PFSK-1 (cell line): ENCODE measurements at regions not wholly inside any gene's neighbourhood (a gene's known extent, or its start where the extent isn't known, plus 50 kb on each side); places are given as distances from the start of the nearest gene placed in this dataset.

Experiments used
- FOXP2 ChIP-seq: optimal IDR thresholded peaks from 2 replicates; pipeline ENCODE3; 2011; ENCODE audit warnings: borderline replicate concordance, control low read depth, inconsistent platforms; ENCODE audit not compliant: insufficient read depth; ENCODE audit errors: extremely low read length, extremely low read depth
- POLR2AphosphoS5 ChIP-seq: IDR thresholded peaks from 2 replicates; pipeline ENCODE4 v1.6.1; 2012; ENCODE audit warnings: low read depth, mild to moderate bottlenecking, control low read depth, low read length, moderate library complexity
- SIN3A ChIP-seq: IDR thresholded peaks from 2 replicates; pipeline ENCODE4 v1.6.1; 2012; ENCODE audit warnings: mild to moderate bottlenecking, low read length, moderate library complexity, borderline replicate concordance; ENCODE audit not compliant: insufficient read depth
- TAF1 ChIP-seq: IDR thresholded peaks from 2 replicates; pipeline ENCODE4 v1.6.1; 2012; ENCODE audit warnings: low read length, control low read depth, borderline replicate concordance; ENCODE audit not compliant: insufficient read depth
- TF ChIP-seq, protein P1 (sequence below), 2 experiments: IDR thresholded peaks; 2 replicates each; pipeline versions ENCODE4 v1.6.1 to v1.8.0; 2011 to 2012; ENCODE audit warnings: low read depth in 2 of 2, low read length in 2 of 2, control low read depth in 1 of 2, inconsistent platforms in 1 of 2, mild to moderate bottlenecking in 1 of 2, moderate library complexity in 1 of 2; ENCODE audit not compliant: insufficient read depth in 1 of 2

GRCh38 chr1:163540727-163541126 lies 219.0 kb downstream of the NUF2 start:
- TF ChIP-seq TAF1 (no peak), SIN3A (no peak), POLR2AphosphoS5 (no peak), FOXP2 (no peak)
- TF ChIP-seq, protein P1, sequence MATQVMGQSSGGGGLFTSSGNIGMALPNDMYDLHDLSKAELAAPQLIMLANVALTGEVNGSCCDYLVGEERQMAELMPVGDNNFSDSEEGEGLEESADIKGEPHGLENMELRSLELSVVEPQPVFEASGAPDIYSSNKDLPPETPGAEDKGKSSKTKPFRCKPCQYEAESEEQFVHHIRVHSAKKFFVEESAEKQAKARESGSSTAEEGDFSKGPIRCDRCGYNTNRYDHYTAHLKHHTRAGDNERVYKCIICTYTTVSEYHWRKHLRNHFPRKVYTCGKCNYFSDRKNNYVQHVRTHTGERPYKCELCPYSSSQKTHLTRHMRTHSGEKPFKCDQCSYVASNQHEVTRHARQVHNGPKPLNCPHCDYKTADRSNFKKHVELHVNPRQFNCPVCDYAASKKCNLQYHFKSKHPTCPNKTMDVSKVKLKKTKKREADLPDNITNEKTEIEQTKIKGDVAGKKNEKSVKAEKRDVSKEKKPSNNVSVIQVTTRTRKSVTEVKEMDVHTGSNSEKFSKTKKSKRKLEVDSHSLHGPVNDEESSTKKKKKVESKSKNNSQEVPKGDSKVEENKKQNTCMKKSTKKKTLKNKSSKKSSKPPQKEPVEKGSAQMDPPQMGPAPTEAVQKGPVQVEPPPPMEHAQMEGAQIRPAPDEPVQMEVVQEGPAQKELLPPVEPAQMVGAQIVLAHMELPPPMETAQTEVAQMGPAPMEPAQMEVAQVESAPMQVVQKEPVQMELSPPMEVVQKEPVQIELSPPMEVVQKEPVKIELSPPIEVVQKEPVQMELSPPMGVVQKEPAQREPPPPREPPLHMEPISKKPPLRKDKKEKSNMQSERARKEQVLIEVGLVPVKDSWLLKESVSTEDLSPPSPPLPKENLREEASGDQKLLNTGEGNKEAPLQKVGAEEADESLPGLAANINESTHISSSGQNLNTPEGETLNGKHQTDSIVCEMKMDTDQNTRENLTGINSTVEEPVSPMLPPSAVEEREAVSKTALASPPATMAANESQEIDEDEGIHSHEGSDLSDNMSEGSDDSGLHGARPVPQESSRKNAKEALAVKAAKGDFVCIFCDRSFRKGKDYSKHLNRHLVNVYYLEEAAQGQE (IDR thresholded peaks at IDR 0.05; ENCODE audit: insufficient read depth in 1 of 2, low read depth in 2 of 2, low read length in 2 of 2) = no peak

DNA sequence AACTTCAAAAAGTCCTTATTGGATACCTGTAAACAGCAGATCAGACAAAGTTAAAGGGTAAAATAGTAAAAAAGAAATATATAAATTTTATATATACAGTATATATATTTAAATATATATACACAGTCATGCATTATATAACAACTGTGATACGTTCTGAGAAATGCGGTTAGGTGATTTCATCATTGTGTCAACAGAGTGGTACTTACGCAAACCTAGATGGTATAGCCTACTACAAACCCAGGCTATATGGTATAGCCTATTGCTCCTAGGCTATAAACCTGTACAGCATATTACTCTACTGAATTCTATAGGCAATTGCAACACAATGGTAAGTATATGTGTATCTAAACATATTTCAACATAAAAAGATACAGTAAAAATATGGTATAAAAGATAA lies 222.7 kb downstream of the NUF2 start:
- no peak for TF ChIP-seq TAF1
- TF ChIP-seq, protein P1 (IDR thresholded peaks at IDR 0.05; ENCODE audit: insufficient read depth in 1 of 2, low read depth in 2 of 2, low read length in 2 of 2) = no peak
- TF ChIP-seq SIN3A = no peak
- no peak for TF ChIP-seq POLR2AphosphoS5
- TF ChIP-seq FOXP2 = no peak

DNA sequence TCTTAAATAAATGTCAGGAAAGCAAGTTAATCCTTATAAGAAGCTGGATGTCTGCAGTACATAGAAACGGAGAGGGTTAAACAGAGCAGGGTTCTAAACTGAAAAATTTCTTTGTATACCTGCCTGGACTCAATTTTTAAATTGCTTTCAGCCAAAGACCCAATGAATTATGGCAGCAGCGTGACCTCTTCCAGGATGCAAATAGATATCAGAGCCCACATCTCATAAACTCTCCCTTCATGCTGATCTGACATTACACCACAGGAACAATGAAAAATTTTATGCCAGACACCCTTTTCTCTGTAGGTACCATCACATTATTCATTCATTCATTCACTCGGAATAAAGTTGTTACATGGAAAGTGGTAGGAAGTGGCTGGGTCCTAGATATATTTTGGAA lies 236.4 kb downstream of the NUF2 start:
- no peak for TF ChIP-seq POLR2AphosphoS5
- TF ChIP-seq, protein P1 (IDR thresholded peaks at IDR 0.05; ENCODE audit: insufficient read depth in 1 of 2, low read depth in 2 of 2, low read length in 2 of 2) = no peak
- TF ChIP-seq SIN3A = no peak
- TF ChIP-seq FOXP2 = no peak

DNA sequence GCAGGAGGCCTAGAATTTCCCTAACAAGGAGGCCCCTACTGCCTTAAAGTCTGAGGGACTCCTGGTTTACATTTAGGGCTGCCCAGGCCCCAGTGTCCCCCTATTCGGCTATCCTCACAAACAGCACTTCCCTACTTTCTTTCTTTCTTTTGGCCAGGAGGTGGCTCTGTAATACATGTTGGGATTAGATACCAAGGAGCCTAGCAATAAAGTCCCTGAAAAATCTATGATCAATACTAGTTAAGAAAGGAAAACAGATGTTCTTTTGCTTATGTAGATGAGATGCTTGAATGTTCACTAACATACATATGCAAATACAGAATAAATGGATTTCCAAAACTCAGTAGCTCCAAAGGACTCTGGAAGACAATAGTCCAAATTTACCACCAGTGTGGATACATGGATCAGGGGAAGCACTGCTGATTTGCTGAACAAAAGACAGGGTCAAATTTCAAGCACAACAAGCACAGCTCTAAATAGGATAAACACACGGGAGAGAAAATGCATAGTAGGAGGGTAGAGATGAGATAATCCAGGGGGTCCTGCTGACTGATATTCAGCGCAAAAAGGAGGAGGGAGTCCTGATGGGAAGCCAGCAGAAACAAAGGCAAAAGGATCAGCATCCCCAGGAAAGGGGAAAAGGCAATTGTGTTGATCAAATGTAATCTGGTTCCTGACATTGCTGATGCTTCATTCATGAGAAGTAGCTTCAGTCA lies 240.0 kb downstream of the NUF2 start:
- no peak for TF ChIP-seq TAF1
- TF ChIP-seq SIN3A = no peak
- TF ChIP-seq, protein P1 (IDR thresholded peaks at IDR 0.05; ENCODE audit: insufficient read depth in 1 of 2, low read depth in 2 of 2, low read length in 2 of 2) = no peak
- no peak for TF ChIP-seq POLR2AphosphoS5
- TF ChIP-seq FOXP2 = no peak

- TF ChIP-seq SIN3A (no peak), POLR2AphosphoS5 (no peak), FOXP2 (no peak), TAF1 (no peak)
- TF ChIP-seq, protein P1 (IDR thresholded peaks at IDR 0.05; ENCODE audit: insufficient read depth in 1 of 2, low read depth in 2 of 2, low read length in 2 of 2) = no peak
Observed at GRCh38 chr1:163562355-163562754, 240.6 kb downstream of the NUF2 start.
